Sciatic nerve (tissue), 2 donors: ENCODE measurements at regions not wholly inside any gene's neighbourhood (a gene's known extent, or its start where the extent isn't known, plus 50 kb on each side); places are given as distances from the start of the nearest gene placed in this dataset.

Source experiments
- ATAC-seq: fragments of 200-7000 bp; cut with Tn5 transposase; one replicate; pipeline ENCODE4 v1.9.1; 2020; ENCODE audit warnings: mild to moderate bottlenecking, moderate library complexity
- DNase-seq: peaks from one replicate; pipeline ENCODE4 v3.0.0-alpha.2; 2020; ENCODE audit warnings: low spot score
- intact Hi-C: fragments of 100-400 bp; cut with DNase I; formaldehyde crosslinking; loops from one replicate; pipeline ENCODE4 v1.14.2; 2022
- donor health status: DM: no; HTN: no; CAD: no.
- donor health status: DM: no; HTN: no; CAD: no.

DNA sequence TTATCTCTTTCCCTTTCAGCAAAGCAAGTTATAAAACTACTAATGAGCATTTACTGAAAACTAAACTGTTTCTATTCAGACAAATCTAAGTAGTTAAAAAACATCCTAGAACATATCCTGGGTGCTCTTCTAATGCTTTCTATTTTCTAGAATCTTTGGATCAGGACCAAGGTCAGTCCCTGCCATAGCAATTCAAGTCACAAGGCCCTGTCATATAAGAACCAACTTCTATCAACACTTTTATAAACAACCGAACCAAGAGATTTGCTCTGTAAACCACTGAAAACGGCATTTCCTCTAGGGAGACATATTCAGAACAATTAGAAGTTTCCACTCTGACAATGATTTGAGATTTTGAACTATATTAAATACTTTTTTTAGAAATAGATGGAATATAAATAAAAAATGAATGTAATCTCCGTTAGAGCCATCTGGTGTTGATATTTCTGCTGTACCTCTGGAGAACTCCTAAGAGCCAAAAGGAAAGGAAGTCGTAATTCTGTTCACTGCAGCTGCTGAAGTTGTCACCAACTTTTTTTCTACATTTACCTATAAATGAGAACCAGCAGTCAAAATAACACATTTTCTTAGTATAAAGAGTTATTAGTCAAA is 51.4 kb upstream of the LGSN start:
- ATAC-seq = no peak
- no peak for DNase-seq
- intact Hi-C loops = no loop called here

DNA sequence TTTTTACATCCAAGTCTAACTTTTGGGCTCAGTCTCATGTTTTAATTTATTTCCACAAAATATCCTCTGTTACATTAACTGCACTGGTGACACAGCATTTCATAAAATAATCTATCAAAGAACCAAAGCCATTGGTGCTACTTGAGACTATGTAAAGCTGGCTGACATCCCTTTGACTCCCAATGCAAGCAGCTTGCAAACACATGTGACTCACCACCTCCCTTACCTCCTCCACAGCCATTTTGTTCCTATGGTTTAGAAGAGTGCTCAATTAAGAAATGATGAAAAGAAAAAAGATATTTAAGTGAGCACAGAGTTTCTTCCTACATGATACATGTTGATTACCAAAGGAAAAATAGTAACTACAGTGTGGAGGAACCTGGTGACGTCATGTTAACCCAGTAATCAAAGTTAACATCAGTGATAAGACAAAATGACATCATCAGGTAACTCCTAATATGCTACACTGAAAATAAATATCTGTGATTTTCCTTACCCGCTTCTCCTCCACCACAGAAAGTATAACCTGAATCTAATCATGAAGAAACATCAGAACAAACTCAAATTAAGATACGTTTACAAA is 53.3 kb upstream of the LGSN start:
- ATAC-seq (no peak), DNase-seq (no peak)
- intact Hi-C loops = no loop called here

DNA sequence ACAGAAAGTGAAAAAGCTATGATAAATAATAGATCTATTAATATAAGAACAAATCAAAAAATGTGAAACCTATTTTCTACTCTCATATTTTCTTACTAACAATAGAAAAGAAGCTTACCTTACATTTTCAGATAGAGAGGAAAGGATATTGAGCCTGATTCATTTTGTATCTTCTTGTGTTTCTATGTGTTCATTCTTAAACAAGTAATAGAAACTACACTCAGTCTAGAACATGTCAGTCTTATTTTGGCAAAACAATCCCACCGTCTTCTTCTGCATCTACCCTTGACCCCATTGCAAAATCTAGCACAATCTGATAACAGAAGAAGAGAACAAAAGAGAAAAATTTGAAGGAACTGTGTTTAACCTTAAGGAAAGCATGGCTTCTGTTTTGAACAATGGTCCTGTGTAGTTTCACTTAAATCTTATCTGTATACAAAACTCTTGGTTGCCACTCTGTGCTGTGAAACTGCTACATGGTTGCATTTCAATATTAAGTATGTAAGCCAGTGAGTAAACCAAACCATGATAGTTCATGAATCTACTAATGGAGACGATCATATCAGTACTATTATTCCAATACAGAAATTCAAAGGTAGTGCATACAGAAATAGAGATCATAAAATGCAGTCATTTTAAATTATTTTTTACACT is 69.5 kb upstream of the LGSN start:
- no peak for DNase-seq
- intact Hi-C loops = no loop called here

DNA sequence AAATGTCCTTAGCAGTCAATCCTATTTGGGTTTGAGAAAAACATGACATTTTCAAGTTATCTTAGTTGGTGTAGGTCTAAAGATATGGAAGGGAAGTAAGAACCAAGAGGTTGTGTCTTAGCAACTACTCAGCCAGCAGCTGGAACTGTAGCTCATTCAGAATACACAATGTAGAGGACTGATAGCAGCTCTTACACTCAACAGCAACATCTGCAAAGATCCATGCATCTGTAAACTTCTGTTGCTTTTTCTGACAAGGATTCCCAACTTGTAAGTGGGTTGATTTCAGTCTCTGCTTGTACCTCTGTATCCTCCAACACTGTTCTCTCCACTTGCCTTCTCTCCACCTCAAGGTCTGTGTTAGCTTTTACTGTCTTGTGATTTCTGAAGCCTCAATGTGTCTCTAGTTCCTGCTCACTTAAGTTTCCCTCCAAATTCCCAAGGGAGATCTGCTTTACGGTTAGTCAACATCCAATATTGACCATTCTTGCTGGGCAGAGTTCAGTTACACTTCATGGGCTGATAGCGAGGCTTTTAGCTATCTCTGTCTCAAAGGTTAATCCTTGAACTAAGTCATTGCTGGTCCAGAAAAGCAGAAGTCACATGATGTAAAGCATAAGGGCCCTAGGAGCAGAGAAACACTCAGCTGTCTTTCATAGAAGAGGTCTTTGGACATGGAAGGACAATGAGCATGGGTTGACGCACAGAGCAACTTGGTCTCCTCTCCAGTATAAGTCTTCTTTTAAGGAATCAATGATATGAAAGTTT is 71.6 kb upstream of the LGSN start:
- no peak for DNase-seq
- intact Hi-C loops = no loop called here
- no peak for ATAC-seq

More for the DNA sequence above, 69.5 kb upstream of the LGSN start:
- no peak for ATAC-seq

DNA sequence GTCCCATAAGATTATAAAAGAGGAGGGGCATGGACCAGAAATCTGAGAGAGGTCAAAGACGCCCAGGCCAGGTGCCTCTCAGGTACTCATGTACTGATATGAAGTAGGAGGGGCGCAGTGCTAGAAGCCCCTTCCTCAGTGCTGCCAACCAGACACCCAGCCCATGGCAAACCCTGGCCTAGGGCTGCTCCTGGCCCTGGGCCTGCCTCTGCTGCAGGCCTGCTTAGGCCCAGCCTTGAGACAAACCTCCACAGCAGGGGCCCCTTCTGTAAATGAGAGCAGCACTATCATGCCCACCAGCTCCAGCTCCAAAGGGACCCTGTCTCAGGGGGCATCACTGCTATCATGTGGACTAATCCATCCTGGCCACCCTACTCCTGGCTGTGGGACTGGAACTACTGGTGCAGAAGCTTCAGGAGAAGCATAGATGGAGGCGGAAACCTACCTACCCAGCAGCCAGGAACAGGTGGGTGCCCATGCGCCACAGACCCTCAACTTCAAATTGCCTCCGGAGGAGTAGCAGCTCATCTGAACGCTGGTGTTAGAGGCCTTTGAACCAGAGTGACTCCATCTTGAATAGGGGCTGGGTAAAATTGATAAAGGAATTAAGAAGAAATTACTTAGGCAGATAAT is 72.4 kb upstream of the LGSN start:
- no peak for ATAC-seq
- no peak for DNase-seq
- intact Hi-C loops = no loop called here

DNA sequence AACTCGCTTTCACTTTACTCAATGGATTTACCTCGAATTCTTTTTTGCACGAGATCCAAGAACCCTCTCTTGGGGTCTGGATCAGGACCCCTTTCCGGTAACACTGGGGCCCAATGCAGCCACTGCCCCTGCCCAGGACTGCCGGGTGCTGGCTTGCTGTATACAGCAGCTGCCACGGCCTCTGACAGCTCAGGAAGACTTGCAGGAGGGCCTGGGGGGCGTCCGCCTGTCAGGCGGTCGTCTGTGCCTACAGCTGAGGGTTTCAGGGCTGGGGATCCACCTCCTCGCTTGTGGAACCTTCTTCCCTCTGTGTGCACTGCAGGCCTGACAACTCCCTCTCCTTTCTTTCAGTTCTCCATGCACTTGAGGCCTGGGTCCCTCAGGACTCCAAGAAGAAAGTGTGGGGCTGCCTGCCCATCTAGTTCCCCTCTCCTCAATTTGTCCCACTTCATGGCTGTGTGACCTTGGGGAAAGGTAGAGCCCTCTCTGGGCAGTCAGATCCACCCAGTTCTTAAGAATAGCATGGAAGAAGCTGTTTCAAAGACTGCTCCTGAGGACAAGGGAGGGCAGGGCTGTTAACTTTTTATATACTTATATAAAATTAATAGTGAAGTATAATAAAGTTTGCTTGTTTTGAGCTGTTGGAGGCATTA is 75.0 kb upstream of the LGSN start:
- DNase-seq (no peak), ATAC-seq (no peak)
- intact Hi-C loops = no loop called here

DNA sequence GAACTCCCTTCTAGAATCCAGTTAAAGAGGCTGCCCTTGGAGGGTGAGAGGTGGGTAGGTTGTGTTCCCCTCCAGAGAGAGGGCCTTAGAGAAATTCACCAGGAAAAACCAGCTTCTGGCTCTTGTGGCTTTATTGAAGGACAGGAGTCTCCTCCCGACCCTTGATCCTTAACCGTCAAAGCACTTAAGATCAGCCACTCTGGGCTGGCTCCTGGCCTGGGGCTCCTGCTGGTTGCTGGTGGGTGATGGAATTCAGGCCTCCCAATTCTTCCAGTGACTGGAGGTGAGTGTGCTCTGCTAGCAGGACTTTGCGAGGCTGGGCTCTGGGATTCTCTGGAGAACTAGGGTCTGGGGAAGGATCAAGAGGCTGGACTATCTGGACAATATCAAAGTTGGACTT is 75.6 kb upstream of the LGSN start:
- DNase-seq (no peak), ATAC-seq (no peak)
- intact Hi-C loops = no loop called here

DNA sequence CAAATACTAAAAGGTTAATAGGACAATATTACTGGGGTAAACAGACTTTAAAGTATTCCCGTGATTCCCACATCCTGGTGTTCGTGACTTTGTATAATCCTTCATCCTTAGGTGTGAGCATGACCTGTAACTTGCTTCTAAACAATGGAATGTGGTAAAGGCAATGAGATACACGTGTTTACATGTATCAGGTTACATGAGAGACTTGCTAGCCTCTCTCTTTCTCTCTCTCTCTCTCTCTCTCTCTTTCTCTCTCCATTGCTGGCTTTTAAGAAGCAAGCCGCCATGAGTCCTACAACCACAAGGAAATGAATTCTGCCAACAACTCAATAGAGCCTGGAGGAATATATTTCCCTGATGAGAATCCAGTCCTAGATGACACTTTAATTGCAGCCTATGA is 83.9 kb upstream of the LGSN start:
- no peak for DNase-seq
- ATAC-seq = no peak
- intact Hi-C loops = no loop called here

DNA sequence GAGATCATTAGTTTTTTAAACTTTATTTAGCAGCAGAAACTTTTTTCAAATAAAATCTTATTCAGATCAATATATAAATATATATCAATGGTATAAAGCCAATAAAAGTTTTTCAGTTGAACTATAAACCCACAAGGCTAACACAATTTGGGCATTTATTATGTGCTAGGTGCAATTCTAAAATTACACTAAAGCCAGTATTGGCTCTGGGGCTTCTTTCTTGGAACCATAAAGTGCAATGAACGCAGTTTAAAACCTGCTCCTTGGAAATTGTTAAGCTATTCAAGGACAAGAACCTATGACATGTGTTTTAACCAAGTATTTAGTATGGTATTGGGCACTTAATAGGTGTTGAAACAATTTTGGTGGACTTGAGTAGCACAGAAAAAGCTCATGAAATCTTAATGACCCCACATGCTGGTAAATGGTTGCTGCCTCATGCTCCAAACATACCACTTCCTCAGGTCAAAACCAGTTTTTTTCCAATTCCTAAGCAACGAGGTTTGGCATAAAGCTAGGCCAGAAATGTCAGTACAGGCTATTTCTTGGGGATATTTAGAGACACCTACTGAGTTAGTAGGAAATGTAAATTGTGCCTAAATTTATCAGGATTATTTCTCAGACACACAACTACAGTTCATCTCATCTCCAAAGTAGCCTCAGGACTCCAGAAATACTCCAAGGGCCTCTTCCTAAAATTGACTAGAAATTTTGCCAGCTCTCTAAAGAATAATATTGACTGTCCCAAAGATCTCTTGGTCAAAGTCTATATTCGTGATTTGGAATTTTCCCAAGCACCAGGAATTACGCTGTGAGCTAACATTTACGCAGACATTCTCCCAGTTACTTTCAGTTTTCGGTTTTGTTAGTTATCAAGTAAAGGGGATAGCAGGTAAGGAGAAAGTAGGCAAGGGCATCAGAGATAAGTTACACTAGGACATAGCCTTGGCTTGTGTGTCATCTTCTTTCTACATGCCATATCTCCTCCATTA is 90.9 kb upstream of the LGSN start:
- no peak for DNase-seq
- intact Hi-C loops = no loop called here
- no peak for ATAC-seq

DNA sequence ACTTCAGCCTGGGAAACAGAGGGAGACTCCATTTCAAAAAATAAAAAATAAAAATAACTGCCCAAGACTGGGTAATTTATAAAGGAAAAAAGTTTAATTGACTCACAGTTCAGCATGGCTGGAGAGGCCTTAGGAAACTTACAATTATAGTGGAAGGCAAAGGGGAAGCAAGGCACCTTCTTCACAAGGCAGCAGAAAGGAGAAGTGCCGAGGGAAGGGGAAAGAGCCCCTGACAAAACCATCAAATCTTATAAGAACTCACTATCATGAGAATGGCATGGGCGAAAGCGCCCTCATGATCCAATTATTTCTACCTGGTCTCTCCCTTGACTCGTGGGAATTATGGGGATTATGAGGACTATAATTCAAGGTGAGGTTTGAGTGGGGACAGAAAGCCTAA is 95.5 kb upstream of the LGSN start:
- no peak for DNase-seq
- no peak for ATAC-seq
- intact Hi-C loops = no loop called here

DNA sequence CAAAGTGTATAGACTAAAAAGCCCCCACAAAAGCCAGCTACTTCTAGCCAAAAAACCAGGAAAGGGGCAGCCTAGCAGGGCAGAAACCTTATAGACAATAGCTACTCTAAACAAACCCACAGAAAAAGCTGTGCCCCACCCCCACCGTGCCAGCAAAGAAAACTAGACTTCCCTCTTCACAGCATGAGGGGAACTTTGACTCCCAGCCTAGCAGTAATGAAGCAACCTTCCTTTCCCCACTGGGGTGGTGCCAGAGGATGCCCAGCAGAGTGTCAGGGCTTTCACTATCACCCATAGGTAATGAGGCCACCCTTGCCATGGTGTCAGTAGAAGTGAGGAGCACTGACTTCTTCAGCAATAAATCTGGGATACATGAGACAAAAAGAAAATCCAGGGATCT is 99.0 kb upstream of the LGSN start:
- ATAC-seq (no peak), DNase-seq (no peak)
- intact Hi-C loops = no loop called here

DNA sequence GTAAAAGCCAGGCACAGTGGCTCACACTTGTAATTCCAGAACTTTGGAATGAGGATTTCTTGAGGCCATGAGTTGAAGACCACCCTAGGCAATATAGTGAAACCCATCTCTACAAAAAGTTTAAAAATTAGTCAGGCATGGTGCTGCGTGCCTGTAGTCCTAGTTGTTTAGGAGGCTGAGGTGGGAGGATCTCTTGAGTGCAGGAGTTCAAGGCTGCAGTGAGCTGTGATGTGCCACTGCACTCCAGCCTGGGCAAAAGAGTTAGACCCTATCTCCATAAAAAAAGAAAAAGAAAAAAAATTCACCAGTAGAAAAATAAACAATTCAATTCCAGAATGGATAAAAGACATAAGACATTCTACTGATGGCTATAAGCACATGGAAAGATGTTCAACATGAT is 104.9 kb upstream of the LGSN start:
- intact Hi-C loops = no loop called here
- no peak for ATAC-seq

DNA sequence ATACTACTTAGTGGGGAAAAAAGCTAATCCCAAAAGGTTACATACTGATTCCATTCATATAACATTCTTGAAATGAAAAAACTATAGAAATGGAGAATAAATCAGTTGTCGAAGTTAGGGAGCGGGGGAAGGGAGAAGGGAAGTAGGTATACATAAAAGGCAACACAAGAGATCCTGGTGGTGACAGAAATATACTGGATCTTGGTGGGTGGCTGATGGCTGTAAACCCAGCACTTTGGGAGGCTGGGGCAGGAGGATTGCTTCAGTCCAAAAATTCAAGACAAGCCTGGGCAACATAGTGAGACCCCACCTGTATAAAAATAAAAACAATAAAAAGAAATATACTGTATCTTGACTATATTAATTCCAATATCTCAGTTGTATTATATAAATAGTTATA is 105.7 kb upstream of the LGSN start:
- ATAC-seq = no peak
- intact Hi-C loops = no loop called here
- DNase-seq = no peak

More for the DNA sequence above, 104.9 kb upstream of the LGSN start:
- DNase-seq = no peak

DNA sequence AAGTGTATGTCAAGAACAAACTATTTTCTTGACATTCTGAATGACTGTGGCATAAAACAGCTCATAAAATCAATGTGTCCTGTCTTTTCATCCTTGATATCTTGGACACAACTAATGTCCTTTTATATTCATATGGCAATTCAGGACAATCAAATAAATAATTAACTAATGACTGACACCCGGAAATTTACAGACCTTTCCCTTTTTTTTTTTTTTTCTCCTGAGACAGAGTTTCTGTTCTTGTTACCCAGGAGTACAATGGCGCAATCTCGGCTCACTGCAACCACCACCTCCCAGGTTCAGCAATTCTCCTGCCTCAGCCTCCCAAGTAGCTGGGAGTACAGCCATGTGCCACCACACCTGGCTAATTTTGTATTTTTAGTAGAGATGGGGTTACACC is 107.1 kb upstream of the LGSN start:
- ATAC-seq = no peak
- no peak for DNase-seq
- intact Hi-C loops = no loop called here

DNA sequence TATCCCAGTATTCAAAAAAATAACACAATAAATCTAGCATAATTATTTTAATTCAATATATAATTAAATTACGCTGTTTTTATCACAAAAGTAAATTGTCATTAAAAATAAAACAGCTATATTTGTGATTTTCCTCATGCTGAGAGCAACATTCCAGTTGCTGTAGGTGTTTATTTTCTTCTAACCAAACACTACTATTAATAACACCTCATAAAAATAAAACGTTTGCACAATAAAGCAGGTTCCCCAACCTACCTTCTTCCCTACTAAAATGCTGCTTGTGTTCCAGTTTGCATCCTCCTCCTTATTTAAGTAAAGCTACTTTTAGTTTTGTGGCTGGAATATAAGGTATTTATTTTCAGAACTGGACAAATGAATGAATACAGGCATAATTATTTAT is 108.2 kb upstream of the LGSN start:
- no peak for ATAC-seq
- no peak for DNase-seq
- intact Hi-C loops = no loop called here

DNA sequence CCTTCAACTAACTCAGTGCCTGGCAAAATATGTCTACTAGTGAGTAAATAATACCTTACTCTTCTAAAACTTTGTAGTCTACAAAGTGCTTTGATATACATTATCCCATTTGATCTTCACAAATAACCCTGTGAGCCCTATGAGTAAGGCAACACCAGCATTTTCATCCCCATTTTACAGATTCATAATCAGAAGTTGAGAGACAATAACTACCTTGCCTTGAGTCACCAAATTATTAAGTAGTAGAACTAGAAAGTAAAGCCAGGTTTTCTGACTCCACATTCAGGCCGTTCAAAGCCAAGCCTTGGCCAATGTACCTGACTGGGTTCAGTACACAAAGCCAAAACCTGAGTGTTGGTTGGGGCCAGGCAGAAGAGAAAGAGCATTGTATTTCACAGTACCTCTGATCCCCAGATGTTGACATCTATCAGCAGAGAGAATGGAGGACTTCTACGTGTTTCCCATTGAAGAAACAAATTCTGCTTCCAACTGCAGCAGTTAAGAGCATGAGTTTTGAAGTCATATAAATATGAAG is 111.3 kb upstream of the LGSN start:
- ATAC-seq (no peak), DNase-seq (no peak)
- intact Hi-C loops = no loop called here

DNA sequence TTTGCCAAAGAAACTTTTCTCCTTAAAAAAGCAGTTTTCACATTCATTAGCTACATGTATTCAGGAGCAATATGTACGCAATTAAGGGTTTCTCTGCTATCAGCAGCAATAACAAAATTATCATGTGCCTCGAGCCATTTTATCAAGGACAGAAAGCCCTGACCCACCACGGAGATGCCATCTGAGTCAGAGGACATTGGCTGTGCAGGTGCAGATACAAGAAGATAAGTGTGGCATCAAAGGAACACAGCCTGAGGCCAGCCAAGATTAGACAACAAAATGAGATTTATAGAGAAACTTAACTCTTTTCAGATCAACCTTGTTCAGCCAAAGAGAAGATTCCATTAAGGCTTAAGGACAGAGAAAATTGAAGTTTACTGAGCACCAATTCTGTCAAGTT is 115.2 kb upstream of the LGSN start:
- no peak for ATAC-seq
- no peak for DNase-seq
- intact Hi-C loops = no loop called here

DNA sequence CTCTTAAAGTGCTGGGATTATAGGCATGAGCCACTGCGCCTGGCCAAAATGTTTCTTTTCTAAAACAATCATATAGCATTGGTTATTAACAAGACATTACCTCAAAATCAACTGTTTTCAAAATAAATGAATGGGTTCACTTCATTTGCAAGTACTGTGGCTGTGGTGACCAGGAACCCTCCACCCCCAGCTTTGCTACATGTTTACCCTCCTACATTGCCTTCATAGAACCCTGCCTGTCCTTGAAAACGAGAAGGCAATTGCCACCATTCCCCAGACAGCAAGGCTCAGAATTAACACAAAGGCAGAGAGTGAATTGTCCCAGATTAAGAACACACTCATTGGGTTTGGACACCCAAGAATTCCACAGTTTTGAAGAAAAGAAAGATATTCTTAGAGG is 116.6 kb upstream of the LGSN start:
- intact Hi-C loops = no loop called here
- ATAC-seq (no peak), DNase-seq (no peak)
